ENCODE measurements at regions not wholly inside any gene's neighbourhood (a gene's known extent, or its start where the extent isn't known, plus 50 kb on each side); places are given as distances from the start of the nearest gene placed in this dataset.

DNA sequence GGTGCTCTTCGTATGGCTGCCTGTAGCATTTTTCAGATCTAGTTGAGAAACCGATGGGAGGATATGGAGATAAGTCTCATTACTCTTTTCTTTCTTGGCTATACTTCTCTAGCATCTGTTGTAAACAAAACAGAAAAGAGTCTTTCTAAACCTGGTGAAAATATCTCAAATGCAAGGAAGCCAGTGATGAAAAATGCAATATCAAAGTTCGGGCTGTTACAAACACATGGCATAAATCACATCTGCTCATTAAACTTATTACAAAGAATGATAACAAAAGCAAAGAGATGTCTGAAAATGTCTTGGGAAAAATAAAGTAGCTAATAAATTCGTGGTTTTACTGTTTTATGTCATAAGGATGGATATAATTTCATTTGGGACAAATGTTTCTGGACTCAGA lies 71.8 kb upstream of the IGFBP3 start:
- no TSS peak for BruUV-seq (replicated peaks)
- no peak overlapping the region for H3K4me2 ChIP-seq (ENCODE audit: low read length)
- no peak overlapping the region for H3K27ac ChIP-seq (ENCODE audit: low read depth, low read length)
- no peak for ATAC-seq
- H3K27me3 ChIP-seq (ENCODE audit: insufficient read depth, low read length): no peaks in the 10 kb centered on the region
- CTCF ChIA-PET: interaction anchor here (1.0 kb wide), 1 partner anchor 9 kb away, joined by 3 read pairs; no protein-coding TSS in a partner anchor
- no peak for DNase-seq (ENCODE audit: low read depth, low spot score)
- no peaks in the 10 kb centered on the region for H3K9me2 ChIP-seq (ENCODE audit: insufficient read depth)
- intact Hi-C loops (cut with micrococcal nuclease): no loop called here
- POLR2A ChIA-PET: no interaction called here
- H3K4me3 ChIP-seq (replicated peaks in 1 of 2; ENCODE audit: low read depth in 1 of 2, low read length in 2 of 2): no peak overlapping the region
- TF ChIP-seq SP1 (IDR thresholded peaks at IDR 0.05; ENCODE audit: low read depth) (no peak), FOSL1 (IDR thresholded peaks at IDR 0.05; ENCODE audit: low read depth) (no peak), TCF7L2 (IDR thresholded peaks at IDR 0.05; ENCODE audit: borderline replicate concordance, extremely low read depth, insufficient read depth, insufficient read length) (no peak), EZH2phosphoT487 (IDR thresholded peaks at IDR 0.05; ENCODE audit: borderline replicate concordance) (no peak), YY1 (IDR thresholded peaks at IDR 0.05; ENCODE audit: extremely low read depth, insufficient replicate concordance, low read depth, low read length) (no peak), SRF (IDR thresholded peaks at IDR 0.05; ENCODE audit: low read depth) (no peak), ZNF274 (IDR thresholded peaks at IDR 0.05; ENCODE audit: low read depth, low read length) (no peak), ELF1 (IDR thresholded peaks at IDR 0.05; ENCODE audit: borderline replicate concordance, low read depth) (no peak), POLR2AphosphoS5 (IDR thresholded peaks at IDR 0.05; ENCODE audit: low read depth, low read length) (no peak), EGR1 (IDR thresholded peaks at IDR 0.05; ENCODE audit: low read depth) (no peak), CBX3 (IDR thresholded peaks at IDR 0.05; ENCODE audit: low read depth) (no peak), SIN3A (IDR thresholded peaks at IDR 0.05; ENCODE audit: low read depth) (no peak), MAX (IDR thresholded peaks at IDR 0.05) (no peak)
- TF ChIP-seq, protein P1, sequence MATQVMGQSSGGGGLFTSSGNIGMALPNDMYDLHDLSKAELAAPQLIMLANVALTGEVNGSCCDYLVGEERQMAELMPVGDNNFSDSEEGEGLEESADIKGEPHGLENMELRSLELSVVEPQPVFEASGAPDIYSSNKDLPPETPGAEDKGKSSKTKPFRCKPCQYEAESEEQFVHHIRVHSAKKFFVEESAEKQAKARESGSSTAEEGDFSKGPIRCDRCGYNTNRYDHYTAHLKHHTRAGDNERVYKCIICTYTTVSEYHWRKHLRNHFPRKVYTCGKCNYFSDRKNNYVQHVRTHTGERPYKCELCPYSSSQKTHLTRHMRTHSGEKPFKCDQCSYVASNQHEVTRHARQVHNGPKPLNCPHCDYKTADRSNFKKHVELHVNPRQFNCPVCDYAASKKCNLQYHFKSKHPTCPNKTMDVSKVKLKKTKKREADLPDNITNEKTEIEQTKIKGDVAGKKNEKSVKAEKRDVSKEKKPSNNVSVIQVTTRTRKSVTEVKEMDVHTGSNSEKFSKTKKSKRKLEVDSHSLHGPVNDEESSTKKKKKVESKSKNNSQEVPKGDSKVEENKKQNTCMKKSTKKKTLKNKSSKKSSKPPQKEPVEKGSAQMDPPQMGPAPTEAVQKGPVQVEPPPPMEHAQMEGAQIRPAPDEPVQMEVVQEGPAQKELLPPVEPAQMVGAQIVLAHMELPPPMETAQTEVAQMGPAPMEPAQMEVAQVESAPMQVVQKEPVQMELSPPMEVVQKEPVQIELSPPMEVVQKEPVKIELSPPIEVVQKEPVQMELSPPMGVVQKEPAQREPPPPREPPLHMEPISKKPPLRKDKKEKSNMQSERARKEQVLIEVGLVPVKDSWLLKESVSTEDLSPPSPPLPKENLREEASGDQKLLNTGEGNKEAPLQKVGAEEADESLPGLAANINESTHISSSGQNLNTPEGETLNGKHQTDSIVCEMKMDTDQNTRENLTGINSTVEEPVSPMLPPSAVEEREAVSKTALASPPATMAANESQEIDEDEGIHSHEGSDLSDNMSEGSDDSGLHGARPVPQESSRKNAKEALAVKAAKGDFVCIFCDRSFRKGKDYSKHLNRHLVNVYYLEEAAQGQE (IDR thresholded peaks at IDR 0.05; ENCODE audit: low read depth): no peak
- TF ChIP-seq, protein P2, sequence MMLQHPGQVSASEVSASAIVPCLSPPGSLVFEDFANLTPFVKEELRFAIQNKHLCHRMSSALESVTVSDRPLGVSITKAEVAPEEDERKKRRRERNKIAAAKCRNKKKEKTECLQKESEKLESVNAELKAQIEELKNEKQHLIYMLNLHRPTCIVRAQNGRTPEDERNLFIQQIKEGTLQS (IDR thresholded peaks at IDR 0.05): no peak
- RAD21 ChIA-PET (ENCODE audit: low non-redundant PET in 1 of 2, low total read pairs in 2 of 2, uncharacterized antibody in 2 of 2, unreplicated experiment in 2 of 2): no interaction called here
- H3K9me3 ChIP-seq (ENCODE audit: control insufficient read depth in 1 of 2, insufficient read depth in 1 of 2, low read depth in 1 of 2, low read length in 2 of 2): peaks cover 0 to 3% of the 10 kb centered on the region in 2 experiments; a peak in 1 of 4 replicates
- H2AFZ ChIP-seq (ENCODE audit: low read depth, low read length, poor library complexity, severe bottlenecking): no peak overlapping the region
- no peaks in the 10 kb centered on the region for H3K36me3 ChIP-seq (ENCODE audit: control insufficient read depth in 1 of 2, insufficient read depth in 2 of 2, low read length in 2 of 2)
- H3K4me1 ChIP-seq (ENCODE audit: control insufficient read depth in 1 of 2, insufficient read depth in 2 of 2, low read length in 2 of 2): peaks cover 0 to 6% of the 10 kb centered on the region in 2 experiments; a peak in 1 of 4 replicates
- H3K79me2 ChIP-seq (ENCODE audit: insufficient read depth, low read length): no peaks in the 10 kb centered on the region
- no peaks in the 10 kb centered on the region for H4K20me1 ChIP-seq (ENCODE audit: insufficient read depth)
- no peak overlapping the region for H3K9ac ChIP-seq (ENCODE audit: low read length)
